Left kidney (tissue), 1 donor: ENCODE measurements at regions not wholly inside any gene's neighbourhood (a gene's known extent, or its start where the extent isn't known, plus 50 kb on each side); places are given as distances from the start of the nearest gene placed in this dataset.
"Not testable (repeated sequence)": the region's sequence is repeated elsewhere in the genome, so short reads cannot be mapped to it uniquely, and the experiment has no call there.

Experiments used
- DNase-seq: peaks from one replicate; pipeline ENCODE4 v3.0.0-alpha.2; 2013

- DNase-seq: no peak
Measured at GRCh38 chr5:144009116-144009515, 161.3 kb downstream of the YIPF5 start.

DNA sequence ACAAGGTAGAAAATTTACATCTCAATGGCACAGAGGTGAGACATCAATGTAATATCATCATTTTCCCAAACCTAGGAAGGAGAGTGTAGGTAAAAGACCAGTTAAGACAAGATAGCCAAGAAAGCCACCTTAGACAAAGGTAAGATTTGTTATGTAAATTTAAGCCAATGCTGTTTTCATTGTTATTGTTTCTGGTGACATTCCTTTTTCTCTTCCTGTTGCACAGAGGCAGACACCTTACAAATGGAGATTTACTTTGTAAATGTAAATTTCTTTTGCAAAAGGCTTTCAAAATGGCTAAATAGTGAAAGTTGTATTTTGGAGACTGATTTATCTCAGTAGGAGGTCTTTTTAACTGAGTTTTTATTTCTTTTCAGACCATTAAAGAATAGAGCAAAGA, 159.1 kb downstream of the YIPF5 start:
- no peak for DNase-seq

- no peak for DNase-seq
Measured at GRCh38 chr5:144013816-144014215, 156.6 kb downstream of the YIPF5 start.

- no peak for DNase-seq
Measured at GRCh38 chr5:144015961-144016360, 154.5 kb downstream of the YIPF5 start.

GRCh38 chr5:144017119-144017518, 153.3 kb downstream of the YIPF5 start:
- no peak for DNase-seq

DNA sequence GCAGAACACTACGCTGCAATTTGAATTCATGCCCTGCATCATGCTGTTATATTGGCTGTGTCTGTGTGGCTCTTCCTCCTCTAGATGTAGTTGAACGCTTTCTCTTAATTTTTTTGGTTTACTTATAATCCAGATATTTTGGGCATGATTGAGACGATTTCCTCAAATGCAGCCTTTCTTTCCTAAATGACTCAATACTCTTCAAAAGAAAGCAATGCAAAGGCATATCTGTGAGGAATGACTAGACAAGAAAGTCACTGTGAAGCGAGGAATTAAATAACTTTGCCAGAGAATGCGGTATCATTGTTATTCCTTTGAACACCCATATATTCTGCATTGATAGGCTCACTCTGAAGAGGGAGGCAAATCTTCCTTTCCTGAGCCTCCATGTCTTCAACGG, 152.8 kb downstream of the YIPF5 start:
- no peak for DNase-seq

- no peak for DNase-seq
Measured at GRCh38 chr5:144024090-144024489, 146.4 kb downstream of the YIPF5 start.

- DNase-seq: no peak
Measured at GRCh38 chr5:144024545-144024944, 145.9 kb downstream of the YIPF5 start.

GRCh38 chr5:144026286-144026685, 144.2 kb downstream of the YIPF5 start:
- no peak for DNase-seq

DNA sequence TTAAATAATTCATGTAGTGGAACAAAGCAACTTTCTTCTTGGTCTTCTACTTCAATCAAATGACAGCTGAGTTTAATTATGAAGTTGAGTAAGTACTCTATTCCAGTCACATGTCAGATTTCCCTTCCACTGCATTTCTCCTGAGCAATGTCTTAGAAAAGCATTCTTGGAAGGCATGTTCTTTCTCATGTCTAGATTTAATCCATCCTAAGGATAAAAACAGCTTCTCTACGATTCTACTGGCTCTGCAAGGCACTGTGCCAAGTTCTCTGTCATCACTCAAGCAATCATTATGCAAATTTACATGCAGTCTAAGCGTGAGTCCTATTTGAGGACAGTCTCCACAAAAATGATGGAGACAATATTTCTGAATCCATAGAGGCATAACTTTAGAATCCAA, 142.4 kb downstream of the YIPF5 start:
- no peak for DNase-seq

DNA sequence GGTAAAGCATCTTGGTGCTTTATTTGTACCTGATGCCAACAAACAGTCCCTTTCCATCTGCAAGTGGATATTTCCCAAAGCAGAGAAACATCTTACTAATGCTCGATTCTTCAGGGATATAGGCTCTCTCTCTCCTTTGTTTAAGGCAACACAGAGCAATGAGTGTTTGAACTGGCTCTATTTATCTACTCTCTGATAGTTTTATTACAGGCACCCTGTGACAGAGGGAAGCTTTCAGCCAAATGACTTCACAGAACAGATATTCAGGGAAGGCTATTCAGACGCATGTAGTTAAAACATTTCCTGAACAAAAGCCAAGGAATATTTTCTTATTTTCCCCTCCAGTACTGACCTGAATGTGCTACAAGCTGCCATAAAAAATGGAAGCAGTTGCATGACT, 141.8 kb downstream of the YIPF5 start:
- DNase-seq: peak; percentile 61

DNA sequence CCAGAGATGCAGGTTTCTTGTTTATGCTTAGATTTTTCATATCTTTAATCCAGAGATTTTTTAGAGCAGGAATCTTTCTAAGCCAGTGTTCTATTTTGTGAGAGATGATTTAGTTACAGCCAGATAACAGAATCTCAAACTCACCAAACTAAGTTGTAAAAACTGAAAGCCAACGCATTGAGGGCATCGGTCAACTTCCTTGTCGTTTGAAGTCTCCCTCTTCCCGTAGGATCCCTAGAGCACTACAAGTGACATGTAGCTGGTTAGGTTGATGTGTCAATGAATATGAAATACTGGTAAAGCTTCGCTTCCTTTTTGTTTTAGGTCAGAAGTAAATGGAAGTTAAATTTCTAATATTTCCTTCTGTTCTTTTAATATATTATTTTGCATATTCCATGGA, 139.6 kb downstream of the YIPF5 start:
- DNase-seq: no peak

- DNase-seq: no peak
Measured at GRCh38 chr5:144032375-144032774, 138.1 kb downstream of the YIPF5 start.

GRCh38 chr5:144033486-144033885, 137.0 kb downstream of the YIPF5 start:
- DNase-seq: no peak

GRCh38 chr5:144035046-144035740, 135.3 kb downstream of the YIPF5 start:
- DNase-seq: no peak

- DNase-seq: no peak
Measured at GRCh38 chr5:144036476-144036875, 134.0 kb downstream of the YIPF5 start.

GRCh38 chr5:144040615-144041305, 129.7 kb downstream of the YIPF5 start:
- DNase-seq: no peak

- no peak for DNase-seq
Measured at GRCh38 chr5:144042156-144042555, 128.3 kb downstream of the YIPF5 start.

- no peak for DNase-seq
Measured at GRCh38 chr5:144048259-144048856, 122.1 kb downstream of the YIPF5 start.

GRCh38 chr5:144055391-144055790, 115.1 kb downstream of the YIPF5 start:
- not testable (repeated sequence) for DNase-seq

DNA sequence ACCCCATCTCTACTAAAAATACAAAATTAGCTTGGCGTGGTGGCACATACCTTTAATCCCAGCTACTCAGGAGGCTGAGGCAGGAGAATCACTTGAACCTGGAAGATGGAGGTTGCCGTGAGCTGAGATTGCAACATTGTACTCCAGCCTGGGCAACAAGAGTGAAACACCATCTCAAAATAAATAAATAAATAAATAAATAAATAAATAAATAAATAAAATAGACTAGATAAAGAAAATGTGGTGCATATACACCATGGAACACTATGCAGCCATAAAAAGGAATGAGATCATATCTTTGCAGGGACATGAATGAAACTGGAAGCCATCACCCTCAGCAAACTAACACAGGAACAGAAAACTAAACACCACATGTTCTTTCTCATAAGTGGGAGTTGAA, 110.4 kb downstream of the YIPF5 start:
- DNase-seq: not testable (repeated sequence)

- DNase-seq: no peak
Measured at GRCh38 chr5:144060598-144060997, 109.9 kb downstream of the YIPF5 start.

DNA sequence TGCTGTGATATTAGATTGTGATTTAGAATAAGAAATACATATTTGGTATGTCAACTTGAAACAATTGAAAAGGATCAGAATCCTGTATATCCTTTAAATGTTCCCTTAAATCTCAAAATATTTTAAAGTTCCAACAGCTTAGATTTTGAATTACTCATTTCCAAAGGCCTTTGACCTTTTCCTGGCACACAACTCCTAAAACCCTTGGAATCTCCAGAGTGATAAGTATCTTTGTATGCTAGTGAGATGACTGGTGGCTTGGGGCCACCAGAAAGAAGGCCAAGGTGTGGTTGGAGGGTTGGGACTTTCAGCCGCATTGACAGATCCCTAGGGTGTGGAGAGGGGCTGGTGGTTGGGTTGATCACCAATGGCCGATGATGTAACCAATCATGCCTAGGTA, 104.7 kb downstream of the YIPF5 start:
- DNase-seq: no peak

DNA sequence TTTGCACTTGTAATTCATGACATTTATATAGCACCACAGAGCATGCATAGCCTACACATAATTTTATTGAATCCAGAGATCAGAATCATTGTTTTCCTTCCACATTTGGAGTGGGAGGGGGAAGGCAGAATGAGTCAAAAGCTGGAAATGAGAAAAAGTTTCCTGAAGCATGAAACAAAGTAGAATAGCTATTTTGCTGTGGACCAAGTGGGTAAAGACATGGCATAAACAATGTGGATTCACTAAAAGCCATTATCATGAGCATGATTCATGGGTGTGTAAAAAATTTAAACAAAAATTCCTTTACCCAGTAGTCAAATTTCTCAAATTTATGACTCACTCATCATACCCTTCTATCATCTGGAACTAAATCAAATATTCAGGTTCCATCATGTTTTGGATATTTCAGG, 97.9 kb downstream of the YIPF5 start:
- DNase-seq: no peak
